ENCODE measurements at regions not wholly inside any gene's neighbourhood (a gene's known extent, or its start where the extent isn't known, plus 50 kb on each side); places are given as distances from the start of the nearest gene placed in this dataset.

DNA sequence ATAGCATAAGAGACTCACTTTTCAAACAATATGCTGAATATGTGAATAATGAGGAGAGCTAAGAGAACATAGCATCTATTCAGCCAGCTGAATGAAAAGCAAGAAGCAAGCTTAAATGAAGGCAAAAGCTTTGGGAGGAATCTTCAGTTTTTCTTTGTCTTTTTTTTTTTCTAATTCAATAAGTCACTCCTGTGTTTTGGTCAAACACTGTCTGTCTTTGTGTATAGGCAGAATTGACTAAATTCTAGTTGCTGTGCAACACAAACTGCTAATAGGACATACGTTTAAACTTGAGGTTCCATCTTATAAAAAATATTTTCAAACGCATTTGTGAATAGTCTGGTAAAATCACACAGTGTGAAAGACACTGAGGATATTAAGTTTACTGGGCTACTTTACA, 156.9 kb upstream of the KCNN2 start:
- H3K4me3 ChIP-seq: no peak overlapping the region
- no peaks in the 10 kb centered on the region for H3K36me3 ChIP-seq
- ATAC-seq: no peak
- no peak overlapping the region for H3K27ac ChIP-seq
- 85 to 91% (median 89%) methylated on average over 2 of the region's 2 CpGs for WGBS, 4 donors
- no peak for TF ChIP-seq POLR2A (IDR thresholded peaks at IDR 0.05)
- TF ChIP-seq, protein P1, sequence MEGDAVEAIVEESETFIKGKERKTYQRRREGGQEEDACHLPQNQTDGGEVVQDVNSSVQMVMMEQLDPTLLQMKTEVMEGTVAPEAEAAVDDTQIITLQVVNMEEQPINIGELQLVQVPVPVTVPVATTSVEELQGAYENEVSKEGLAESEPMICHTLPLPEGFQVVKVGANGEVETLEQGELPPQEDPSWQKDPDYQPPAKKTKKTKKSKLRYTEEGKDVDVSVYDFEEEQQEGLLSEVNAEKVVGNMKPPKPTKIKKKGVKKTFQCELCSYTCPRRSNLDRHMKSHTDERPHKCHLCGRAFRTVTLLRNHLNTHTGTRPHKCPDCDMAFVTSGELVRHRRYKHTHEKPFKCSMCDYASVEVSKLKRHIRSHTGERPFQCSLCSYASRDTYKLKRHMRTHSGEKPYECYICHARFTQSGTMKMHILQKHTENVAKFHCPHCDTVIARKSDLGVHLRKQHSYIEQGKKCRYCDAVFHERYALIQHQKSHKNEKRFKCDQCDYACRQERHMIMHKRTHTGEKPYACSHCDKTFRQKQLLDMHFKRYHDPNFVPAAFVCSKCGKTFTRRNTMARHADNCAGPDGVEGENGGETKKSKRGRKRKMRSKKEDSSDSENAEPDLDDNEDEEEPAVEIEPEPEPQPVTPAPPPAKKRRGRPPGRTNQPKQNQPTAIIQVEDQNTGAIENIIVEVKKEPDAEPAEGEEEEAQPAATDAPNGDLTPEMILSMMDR (IDR thresholded peaks at IDR 0.05): no peak
- peaks cover 0 to 6% (median 0%) of the 10 kb centered on the region in 12 donors for H3K4me1 ChIP-seq
- no peaks in the 10 kb centered on the region for H3K27me3 ChIP-seq
- intact Hi-C loops (cut with DNase I): no loop called here
- H3K9me3 ChIP-seq: peaks cover 0 to 13% (median 0%) of the 10 kb centered on the region in 12 donors
- DNase-seq: no peak

GRCh38 chr5:114206640-114207039, 155.2 kb upstream of the KCNN2 start:
- TF ChIP-seq, protein P1 (IDR thresholded peaks at IDR 0.05): no peak
- TF ChIP-seq POLR2A (IDR thresholded peaks at IDR 0.05): no peak
- H3K4me1 ChIP-seq: peaks cover 0 to 6% (median 0%) of the 10 kb centered on the region in 12 donors
- H3K9me3 ChIP-seq: no peaks in the 10 kb centered on the region
- no peaks in the 10 kb centered on the region for H3K27me3 ChIP-seq
- intact Hi-C loops (cut with DNase I): no loop called here
- no peak overlapping the region for H3K4me3 ChIP-seq
- DNase-seq (no peak), ATAC-seq (no peak)
- 69 to 80% (median 72%) methylated on average over 3 of the region's 3 CpGs for whole genome bisulfite sequencing, 4 donors
- H3K27ac ChIP-seq: no peak overlapping the region
- H3K36me3 ChIP-seq: no peaks in the 10 kb centered on the region

DNA sequence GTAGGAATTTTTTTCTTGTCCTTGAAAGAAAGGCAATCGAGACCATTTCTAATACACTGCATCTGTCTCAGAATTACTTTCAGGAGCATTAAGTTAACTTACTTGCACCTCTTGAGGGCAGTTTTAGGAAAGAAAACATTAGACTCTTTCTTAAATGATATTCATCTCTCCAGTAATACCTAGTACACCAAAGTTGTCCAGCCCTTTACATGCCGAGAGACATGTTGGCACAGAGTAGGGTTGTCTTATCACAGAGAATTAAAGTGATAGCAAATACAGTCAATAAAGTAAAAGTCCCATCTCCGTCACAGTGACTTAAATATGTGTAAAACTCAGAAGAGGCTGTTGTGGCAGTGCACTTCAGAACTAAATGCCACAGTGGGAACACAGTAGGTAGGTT, 154.3 kb upstream of the KCNN2 start:
- no peaks in the 10 kb centered on the region for H3K36me3 ChIP-seq
- no peak for TF ChIP-seq POLR2A (IDR thresholded peaks at IDR 0.05)
- TF ChIP-seq, protein P1 (IDR thresholded peaks at IDR 0.05): no peak
- no peaks in the 10 kb centered on the region for H3K9me3 ChIP-seq
- DNase-seq (no peak), ATAC-seq (no peak)
- H3K27ac ChIP-seq: no peak overlapping the region
- intact Hi-C loops (cut with DNase I): no loop called here
- H3K4me3 ChIP-seq: no peak overlapping the region
- 51 to 57% (median 52%) methylated on average over 3 of the region's 3 CpGs for WGBS, 4 donors
- H3K27me3 ChIP-seq: no peaks in the 10 kb centered on the region
- peaks cover 0 to 6% (median 0%) of the 10 kb centered on the region in 12 donors for H3K4me1 ChIP-seq

DNA sequence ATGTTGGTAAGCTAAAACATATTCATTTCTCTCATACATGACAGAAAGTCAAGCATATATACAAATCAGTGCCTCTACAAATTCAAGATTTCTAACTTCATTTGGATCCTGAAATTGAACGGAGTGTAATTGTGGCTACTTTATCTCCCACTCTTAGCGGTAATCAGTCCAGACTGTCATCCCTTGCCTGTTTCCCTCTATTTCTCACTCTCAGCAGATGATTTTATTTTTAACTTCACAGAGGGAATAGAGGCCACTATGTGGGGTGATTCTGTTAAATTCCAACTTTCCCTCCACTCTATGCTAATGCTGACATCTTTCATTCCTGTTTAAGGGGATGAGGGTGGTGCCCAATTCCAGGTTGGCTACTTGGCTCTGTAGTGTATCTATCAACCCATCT, 153.8 kb upstream of the KCNN2 start:
- no peak overlapping the region for H3K4me3 ChIP-seq
- intact Hi-C loops (cut with DNase I): no loop called here
- DNase-seq (no peak), ATAC-seq (peak in 3 of 4 donors; percentile 20 to 62 (median 24))
- TF ChIP-seq, protein P1 (IDR thresholded peaks at IDR 0.05): no peak
- no peak for TF ChIP-seq POLR2A (IDR thresholded peaks at IDR 0.05)
- no peaks in the 10 kb centered on the region for H3K9me3 ChIP-seq
- no peak overlapping the region for H3K27ac ChIP-seq
- H3K36me3 ChIP-seq: no peaks in the 10 kb centered on the region
- H3K4me1 ChIP-seq: peaks cover 0 to 6% (median 0%) of the 10 kb centered on the region in 12 donors
- H3K27me3 ChIP-seq: no peaks in the 10 kb centered on the region
- WGBS, 4 donors: 34 to 45% (median 36%) methylated on average over 2 of the region's 2 CpGs
